HG02642 (cell line): ENCODE measurements at regions not wholly inside any gene's neighbourhood (a gene's known extent, or its start where the extent isn't known, plus 50 kb on each side); places are given as distances from the start of the nearest gene placed in this dataset.
A peak's percentile ranks its signal among the peaks of the same experiment; 100 is the strongest.
"Not testable (repeated sequence)": the region's sequence is repeated elsewhere in the genome, so short reads cannot be mapped to it uniquely, and the experiment has no call there.

ENCODE experiments used
- ATAC-seq: cut with Tn5 transposase; IDR thresholded peaks from one replicate; pipeline ENCODE4 v1.9.1; 2021; ENCODE audit warnings: mild to moderate bottlenecking; ENCODE audit not compliant: unreplicated experiment, poor library complexity

- ATAC-seq = no peak
These were observed 217.8 kb downstream of the KITLG start for GRCh38 chr12:88362439-88362838.

DNA sequence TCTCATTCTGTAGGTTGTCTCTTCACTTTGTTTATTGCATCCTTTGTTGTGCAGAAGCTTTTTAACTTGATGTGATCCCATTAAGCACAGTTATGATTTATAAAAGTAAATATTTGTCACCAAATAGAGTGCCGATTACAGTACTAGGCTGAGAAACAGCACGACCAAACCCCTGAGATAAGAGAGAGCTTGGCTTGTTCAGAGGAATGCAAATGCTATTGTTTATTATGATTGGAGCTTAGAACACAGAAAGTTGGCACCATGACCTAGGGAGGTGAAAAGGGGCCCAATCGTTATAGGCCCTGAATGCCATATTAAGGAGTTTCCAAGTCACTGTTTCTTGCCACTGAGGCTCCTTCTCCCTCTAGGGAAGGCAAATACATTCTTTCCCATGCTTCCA is 214.9 kb downstream of the KITLG start:
- no peak for ATAC-seq

GRCh38 chr12:88366101-88366500 is 214.2 kb downstream of the KITLG start:
- ATAC-seq = no peak

DNA sequence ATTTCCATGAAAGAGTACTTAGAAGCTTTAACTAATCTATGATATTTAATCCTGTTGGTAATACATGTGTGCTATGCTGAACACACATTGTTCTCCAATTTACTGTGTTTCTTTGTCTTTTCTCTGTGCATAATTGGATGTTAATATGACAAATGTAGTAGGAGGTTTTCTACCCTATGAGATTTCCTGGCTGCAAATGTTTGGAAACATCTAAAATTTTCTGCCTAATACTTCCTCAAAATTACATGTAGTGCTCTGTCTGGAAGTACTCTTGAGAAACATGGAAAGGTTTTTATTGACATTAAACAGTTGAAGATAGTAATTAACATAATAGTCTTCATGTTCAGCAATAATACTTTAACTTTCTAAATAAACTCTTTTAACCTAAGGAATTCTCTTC is 213.0 kb downstream of the KITLG start:
- ATAC-seq = no peak

GRCh38 chr12:88368077-88368476 is 212.2 kb downstream of the KITLG start:
- ATAC-seq = not testable (repeated sequence)

- no peak for ATAC-seq
These were observed 208.7 kb downstream of the KITLG start for GRCh38 chr12:88371416-88372183.

GRCh38 chr12:88375306-88376305 is 204.7 kb downstream of the KITLG start:
- ATAC-seq = no peak

- no peak for ATAC-seq
These were observed 202.3 kb downstream of the KITLG start for GRCh38 chr12:88377973-88378372.

DNA sequence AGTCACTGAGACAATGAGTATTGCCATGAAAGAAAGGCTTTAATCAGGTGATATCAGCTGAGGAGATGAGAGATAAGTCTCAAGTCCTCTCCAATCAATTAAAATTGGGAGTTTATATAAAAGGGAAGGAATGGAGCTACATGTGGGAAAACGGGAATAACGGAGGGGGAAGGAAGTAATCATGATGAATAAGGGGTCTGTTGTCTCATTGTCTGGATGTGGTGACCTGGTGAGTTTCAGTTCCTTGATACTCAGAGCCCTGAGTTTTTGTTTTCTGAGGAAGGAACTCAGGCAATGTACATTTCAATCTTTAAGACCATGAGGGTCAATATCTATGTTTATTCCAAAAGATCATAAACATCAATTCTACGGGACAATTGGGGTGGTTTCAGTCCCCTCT is 198.8 kb downstream of the KITLG start:
- no peak for ATAC-seq

- ATAC-seq = no peak
These were observed 196.9 kb downstream of the KITLG start for GRCh38 chr12:88383405-88383804.

- ATAC-seq = peak; percentile 48
These were observed 191.4 kb downstream of the KITLG start for GRCh38 chr12:88388566-88389540.

- ATAC-seq = no peak
These were observed 189.5 kb downstream of the KITLG start for GRCh38 chr12:88390811-88391210.

DNA sequence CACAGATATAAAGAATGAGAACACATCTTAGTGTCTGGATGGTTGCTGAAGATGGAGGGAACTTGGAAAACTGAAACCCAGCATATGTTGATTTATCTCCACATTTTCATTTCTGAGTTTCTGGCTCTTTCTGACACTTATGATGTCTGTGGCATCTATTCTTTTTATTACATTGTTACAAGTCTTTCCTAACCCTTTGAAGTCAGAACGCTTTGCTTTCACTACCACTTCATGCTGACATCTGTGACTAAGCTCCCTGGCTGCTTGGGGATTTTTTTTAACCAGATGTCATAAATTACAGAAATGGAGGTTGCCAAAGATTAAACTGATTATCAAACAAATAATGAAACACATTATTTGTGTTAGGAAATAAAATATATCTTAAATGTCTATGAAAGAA is 188.7 kb downstream of the KITLG start:
- peak; percentile 44 for ATAC-seq

GRCh38 chr12:88393017-88393767 is 187.1 kb downstream of the KITLG start:
- ATAC-seq = no peak

DNA sequence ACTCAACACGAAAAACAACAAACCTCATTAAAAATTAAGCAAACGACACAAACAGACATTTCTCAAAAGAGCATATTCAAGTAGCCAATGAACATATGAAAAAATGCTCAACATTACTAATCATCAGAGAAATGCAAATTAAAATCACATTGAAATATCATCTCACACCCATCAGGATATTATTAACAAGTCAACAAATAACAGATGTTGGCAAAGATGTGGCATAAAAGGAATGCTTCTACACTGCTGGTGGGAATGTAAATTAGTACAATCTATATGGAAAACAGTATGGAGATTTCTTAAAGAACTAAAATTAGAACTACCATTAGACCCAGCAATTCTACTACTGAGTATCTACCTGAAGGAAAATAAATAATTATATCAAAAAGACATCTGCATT is 182.2 kb downstream of the KITLG start:
- no peak for ATAC-seq

- no peak for ATAC-seq
These were observed 180.5 kb downstream of the KITLG start for GRCh38 chr12:88399811-88400210.

- no peak for ATAC-seq
These were observed 180.0 kb downstream of the KITLG start for GRCh38 chr12:88400302-88400701.

- no peak for ATAC-seq
These were observed 179.1 kb downstream of the KITLG start for GRCh38 chr12:88401155-88401554.

DNA sequence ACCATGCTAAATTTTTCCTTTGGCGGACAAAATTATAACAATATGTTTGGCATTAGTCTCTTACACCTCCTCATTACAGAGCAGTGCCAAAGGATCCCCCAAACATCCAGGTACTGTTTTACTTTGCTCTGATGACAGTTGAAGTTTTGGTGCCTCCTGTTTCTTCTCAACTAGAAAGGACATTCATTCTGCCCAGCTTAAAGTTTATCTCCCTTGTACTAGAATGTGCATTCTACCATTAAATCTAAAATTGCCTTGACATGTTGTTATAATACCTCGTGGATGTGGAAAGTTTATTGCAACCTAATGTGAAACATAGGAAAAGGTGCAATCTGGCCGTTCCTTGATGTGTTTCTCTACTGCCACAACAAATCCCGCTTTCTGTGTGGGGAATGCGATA is 173.4 kb downstream of the KITLG start:
- no peak for ATAC-seq
